Transverse colon (tissue), 4 donors: ENCODE measurements at regions not wholly inside any gene's neighbourhood (a gene's known extent, or its start where the extent isn't known, plus 50 kb on each side); places are given as distances from the start of the nearest gene placed in this dataset.
"Not testable (repeated sequence)": the region's sequence is repeated elsewhere in the genome, so short reads cannot be mapped to it uniquely, and the experiment has no call there.

ENCODE experiments used
- DNase-seq: peaks from one replicate; pipeline ENCODE4 v3.0.0-alpha.2; 2019
- H3K27ac ChIP-seq, 4 donors: fragments of 200-600 bp; sonication (generic); 2 replicates each; pipeline ENCODE4 v1.5.1; 2016 to 2018; ENCODE audit warnings: inconsistent platforms in 4 of 4
- H3K27me3 ChIP-seq: fragments of 200-600 bp; sonication (generic); 2 replicates; pipeline ENCODE4 v1.5.1; 2017; ENCODE audit warnings: inconsistent platforms
- H3K36me3 ChIP-seq, 4 donors: fragments of 200-600 bp; sonication (generic); 2 replicates each; pipeline ENCODE4 v1.5.1; 2017 to 2019; ENCODE audit warnings: inconsistent platforms in 4 of 4
- H3K4me1 ChIP-seq, 4 donors: fragments of 200-600 bp; sonication (generic); 2 replicates each; pipeline ENCODE4 v1.5.1; 2017 to 2020; ENCODE audit warnings: inconsistent platforms in 4 of 4
- H3K4me3 ChIP-seq, 4 donors: fragments of 200-600 bp; sonication (generic); 1 replicate in 1 of 4; 2 replicates in 3 of 4; pipeline versions ENCODE4 v1.5.1 to v1.6.1; 2017 to 2019; ENCODE audit warnings: inconsistent platforms in 4 of 4
- H3K9me3 ChIP-seq, 2 donors: fragments of 200-600 bp; sonication (generic); 2 replicates each; pipeline ENCODE4 v1.5.1; 2017 to 2019; ENCODE audit warnings: inconsistent platforms in 2 of 2
- EP300 ChIP-seq: sonication (generic); formaldehyde crosslinking; IDR thresholded peaks from one replicate; pipeline ENCODE4 v1.6.1; 2017; ENCODE audit warnings: antibody characterized with exemption, low read depth
- POLR2A ChIP-seq: fragments of 450-650 bp; IDR thresholded peaks from one replicate; pipeline ENCODE4 v1.6.1; 2016; ENCODE audit warnings: antibody characterized with exemption, mild to moderate bottlenecking, moderate library complexity
- POLR2AphosphoS5 ChIP-seq, 3 donors: sonication (generic); formaldehyde crosslinking; IDR thresholded peaks; one replicate each; pipeline ENCODE4 v1.6.1; 2016; ENCODE audit warnings: antibody characterized with exemption in 3 of 3
- WGBS, 2 donors: methylation state at CpG; one replicate each; pipeline ENCODE4 v1.1.5; 2018; ENCODE audit warnings: low coverage in 1 of 2; 5-methylcytosine and 5-hydroxymethylcytosine counted together
- in situ Hi-C, 4 donors: fragments of 200-750 bp; cut with MboI; loops; one replicate each; pipeline versions ENCODE4 v1.15.0 to v1.15.1; 2017; ENCODE audit warnings: low sequenced_read_pairs in 3 of 4, low pct_ligation_motif_present in 1 of 4, low pct_unique_long_range_greater_than_20kb in 1 of 4
- intact Hi-C: fragments of 100-400 bp; cut with DNase I; formaldehyde crosslinking; loops from one replicate; pipeline ENCODE4 v1.15.1; 2023; ENCODE audit warnings: low total_unique reads
- TF ChIP-seq, protein P1 (sequence below), 5 experiments: fragments of 200-600 bp in 3 of 5; fragments of 450-650 bp in 2 of 5; sonication (generic) in 3 of 5; IDR thresholded peaks; 1 replicate in 2 of 5; 2 replicates in 3 of 5; pipeline ENCODE4 v1.5.1; 2016 to 2017; ENCODE audit warnings: antibody characterized with exemption in 5 of 5, inconsistent platforms in 3 of 5, mild to moderate bottlenecking in 2 of 5, moderate library complexity in 1 of 5

- H3K4me3 ChIP-seq = no peak overlapping the region
- TF ChIP-seq EP300 (no peak), POLR2AphosphoS5 (IDR thresholded peaks at IDR 0.05) (no peak), POLR2A (no peak)
- TF ChIP-seq, protein P1, sequence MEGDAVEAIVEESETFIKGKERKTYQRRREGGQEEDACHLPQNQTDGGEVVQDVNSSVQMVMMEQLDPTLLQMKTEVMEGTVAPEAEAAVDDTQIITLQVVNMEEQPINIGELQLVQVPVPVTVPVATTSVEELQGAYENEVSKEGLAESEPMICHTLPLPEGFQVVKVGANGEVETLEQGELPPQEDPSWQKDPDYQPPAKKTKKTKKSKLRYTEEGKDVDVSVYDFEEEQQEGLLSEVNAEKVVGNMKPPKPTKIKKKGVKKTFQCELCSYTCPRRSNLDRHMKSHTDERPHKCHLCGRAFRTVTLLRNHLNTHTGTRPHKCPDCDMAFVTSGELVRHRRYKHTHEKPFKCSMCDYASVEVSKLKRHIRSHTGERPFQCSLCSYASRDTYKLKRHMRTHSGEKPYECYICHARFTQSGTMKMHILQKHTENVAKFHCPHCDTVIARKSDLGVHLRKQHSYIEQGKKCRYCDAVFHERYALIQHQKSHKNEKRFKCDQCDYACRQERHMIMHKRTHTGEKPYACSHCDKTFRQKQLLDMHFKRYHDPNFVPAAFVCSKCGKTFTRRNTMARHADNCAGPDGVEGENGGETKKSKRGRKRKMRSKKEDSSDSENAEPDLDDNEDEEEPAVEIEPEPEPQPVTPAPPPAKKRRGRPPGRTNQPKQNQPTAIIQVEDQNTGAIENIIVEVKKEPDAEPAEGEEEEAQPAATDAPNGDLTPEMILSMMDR (IDR thresholded peaks at IDR 0.05) = no peak
- H3K36me3 ChIP-seq = no peaks in the 10 kb centered on the region
- H3K9me3 ChIP-seq = peaks cover 0 to 5% of the 10 kb centered on the region in 2 donors
- no peak overlapping the region for H3K27ac ChIP-seq
- intact Hi-C loops = no loop called here
- no peaks in the 10 kb centered on the region for H3K27me3 ChIP-seq
- in situ Hi-C loops = no loop called here
- WGBS, 2 donors = 88 to 90% methylated on average over 1 to 2 of the region's 2 CpGs
- peaks cover 0 to 13% (median 3%) of the 10 kb centered on the region in 4 donors for H3K4me1 ChIP-seq
- DNase-seq = no peak
Observed at GRCh38 chr6:146985966-146986365, 218.3 kb upstream of the STXBP5 start.

DNA sequence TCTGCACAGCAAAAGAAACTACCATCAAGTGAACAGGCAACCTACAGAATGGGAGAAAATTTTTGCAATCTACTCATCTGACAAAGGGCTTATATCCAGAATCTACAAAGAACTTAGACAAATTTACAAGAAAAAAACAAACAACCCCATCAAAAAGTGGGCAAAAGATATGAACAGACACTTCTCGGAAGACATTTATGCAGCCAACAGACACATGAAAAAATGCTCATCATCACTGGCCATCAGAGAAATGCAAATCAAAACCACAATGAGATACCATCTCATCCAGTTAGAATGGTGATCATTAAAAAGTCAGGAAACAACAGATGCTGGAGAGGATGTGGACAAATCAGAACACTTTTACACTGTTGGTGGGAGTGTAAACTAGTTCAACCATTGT, 216.3 kb upstream of the STXBP5 start:
- 94% methylated on average over 1 of the region's 1 CpG; no CpG with 5 or more reads in 1 of the 2 donors for WGBS, 2 donors
- DNase-seq, H3K36me3 ChIP-seq, H3K9me3 ChIP-seq, H3K4me3 ChIP-seq, H3K27ac ChIP-seq, in situ Hi-C loops, intact Hi-C loops, H3K27me3 ChIP-seq: not testable (repeated sequence)
- peaks cover 0 to 13% (median 3%) of the 10 kb centered on the region in 4 donors for H3K4me1 ChIP-seq

GRCh38 chr6:146989860-146990259, 214.4 kb upstream of the STXBP5 start:
- Histone ChIP-seq H3K4me1 (peaks cover 0 to 6% (median 2%) of the 10 kb centered on the region in 4 donors), H3K4me3 (no peak overlapping the region), H3K27ac (no peak overlapping the region), H3K36me3 (no peaks in the 10 kb centered on the region), H3K9me3 (peaks cover 0 to 5% of the 10 kb centered on the region in 2 donors), H3K27me3 (no peaks in the 10 kb centered on the region)
- WGBS, 2 donors = 85 to 87% methylated on average over 4 of the region's 4 CpGs
- TF ChIP-seq POLR2AphosphoS5 (IDR thresholded peaks at IDR 0.05) = no peak
- TF ChIP-seq, protein P1 (IDR thresholded peaks at IDR 0.05) = no peak
- no peak for TF ChIP-seq POLR2A
- no peak for TF ChIP-seq EP300
- in situ Hi-C loops (no loop called here), intact Hi-C loops (no loop called here)
- no peak for DNase-seq

GRCh38 chr6:146990284-146990683, 213.9 kb upstream of the STXBP5 start:
- in situ Hi-C loops (no loop called here), intact Hi-C loops (no loop called here)
- peaks cover 0 to 2% (median 0%) of the 10 kb centered on the region in 4 donors for H3K4me1 ChIP-seq
- H3K9me3 ChIP-seq = peaks cover 0 to 5% of the 10 kb centered on the region in 2 donors
- no peak overlapping the region for H3K4me3 ChIP-seq
- no peak for DNase-seq
- H3K36me3 ChIP-seq = no peaks in the 10 kb centered on the region
- no peak overlapping the region for H3K27ac ChIP-seq
- 71 to 100% methylated on average over 1 to 2 of the region's 2 CpGs for WGBS, 2 donors
- H3K27me3 ChIP-seq = no peaks in the 10 kb centered on the region
- TF ChIP-seq POLR2A (no peak), EP300 (no peak), POLR2AphosphoS5 (IDR thresholded peaks at IDR 0.05) (no peak)
- TF ChIP-seq, protein P1 (IDR thresholded peaks at IDR 0.05) = no peak
